RWPE1 (cell line): ENCODE measurements at regions not wholly inside any gene's neighbourhood (a gene's known extent, or its start where the extent isn't known, plus 50 kb on each side); places are given as distances from the start of the nearest gene placed in this dataset.

Experiments used
- CTCF ChIA-PET: fragments of 350-600 bp; sonication (Branson Sonifier 250); formaldehyde crosslinking; extraction: SDS; loops from one replicate; lab custom pipeline; 2021; lab: Yijun Ruan, JAX
- POLR2A ChIA-PET: fragments of 400-600 bp; formaldehyde crosslinking; extraction: SDS; loops from one replicate; lab custom pipeline; 2020; ENCODE audit warnings: antibody characterized with exemption; ENCODE audit not compliant: low non-redundant PET; lab: Yijun Ruan, JAX
- DNase-seq: peaks from one replicate; pipeline ENCODE4 v3.0.0; 2012; ENCODE audit warnings: low spot score
- H3K27ac ChIP-seq: fragments of 450-650 bp; 2 replicates; pipeline ENCODE4 v1.5.1; 2017
- TF ChIP-seq, protein P1 (sequence below): fragments of 450-650 bp; conservative IDR thresholded peaks from 2 replicates; pipeline ENCODE4 v1.5.1; 2017; ENCODE audit warnings: low read depth, mild to moderate bottlenecking

DNA sequence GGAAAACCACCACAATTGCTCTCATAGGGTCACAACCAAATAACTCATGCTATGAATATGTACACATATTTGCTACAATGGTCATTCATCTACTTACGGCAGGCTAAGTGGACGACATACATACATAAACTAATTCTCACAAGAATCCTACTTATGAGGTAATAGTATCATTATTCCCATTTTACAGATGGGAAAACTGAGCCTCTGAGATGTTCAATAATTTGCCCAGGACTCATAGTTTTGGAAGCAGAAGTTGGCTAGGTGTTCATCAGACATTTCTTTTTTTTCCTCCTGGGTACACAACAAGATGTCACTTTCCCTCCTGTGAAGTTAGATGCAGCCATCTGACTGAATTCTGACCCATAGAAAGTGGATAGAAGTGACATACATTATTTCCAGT, 89.0 kb upstream of the PKDCC start:
- H3K27ac ChIP-seq, result no peak overlapping the region
- ChIA-PET CTCF (interaction anchor here (0.5 kb wide), 1 partner anchor 57 kb away, joined by 3 read pairs; no protein-coding TSS in a partner anchor), POLR2A (no interaction called here)
- TF ChIP-seq, protein P1, sequence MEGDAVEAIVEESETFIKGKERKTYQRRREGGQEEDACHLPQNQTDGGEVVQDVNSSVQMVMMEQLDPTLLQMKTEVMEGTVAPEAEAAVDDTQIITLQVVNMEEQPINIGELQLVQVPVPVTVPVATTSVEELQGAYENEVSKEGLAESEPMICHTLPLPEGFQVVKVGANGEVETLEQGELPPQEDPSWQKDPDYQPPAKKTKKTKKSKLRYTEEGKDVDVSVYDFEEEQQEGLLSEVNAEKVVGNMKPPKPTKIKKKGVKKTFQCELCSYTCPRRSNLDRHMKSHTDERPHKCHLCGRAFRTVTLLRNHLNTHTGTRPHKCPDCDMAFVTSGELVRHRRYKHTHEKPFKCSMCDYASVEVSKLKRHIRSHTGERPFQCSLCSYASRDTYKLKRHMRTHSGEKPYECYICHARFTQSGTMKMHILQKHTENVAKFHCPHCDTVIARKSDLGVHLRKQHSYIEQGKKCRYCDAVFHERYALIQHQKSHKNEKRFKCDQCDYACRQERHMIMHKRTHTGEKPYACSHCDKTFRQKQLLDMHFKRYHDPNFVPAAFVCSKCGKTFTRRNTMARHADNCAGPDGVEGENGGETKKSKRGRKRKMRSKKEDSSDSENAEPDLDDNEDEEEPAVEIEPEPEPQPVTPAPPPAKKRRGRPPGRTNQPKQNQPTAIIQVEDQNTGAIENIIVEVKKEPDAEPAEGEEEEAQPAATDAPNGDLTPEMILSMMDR, result no peak
- no peak for DNase-seq

DNA sequence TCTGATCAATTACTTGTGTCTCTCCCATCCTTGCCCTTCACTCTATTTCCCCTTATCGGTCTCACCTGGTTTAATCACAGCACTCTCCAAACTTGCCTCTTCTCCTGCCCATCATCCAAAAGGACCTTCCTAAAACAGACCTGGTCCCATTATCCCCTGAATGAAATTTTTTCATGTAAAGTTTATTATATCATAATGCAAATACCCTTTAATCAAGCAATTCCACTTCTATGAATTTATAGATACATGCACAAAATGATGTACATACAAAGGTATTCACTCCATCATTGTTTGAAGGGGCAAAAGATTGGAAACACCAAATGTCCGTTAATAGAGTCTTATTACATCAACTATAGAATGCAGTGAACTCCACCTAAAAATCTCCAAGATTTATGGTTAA, 88.1 kb upstream of the PKDCC start:
- POLR2A ChIA-PET, result no interaction called here
- DNase-seq, result no peak
- H3K27ac ChIP-seq, result no peak overlapping the region
- CTCF ChIA-PET, result interaction anchor here (0.7 kb wide), 1 partner anchor 135 kb away, joined by 5 read pairs; no protein-coding TSS in a partner anchor
- TF ChIP-seq, protein P1, result no peak

DNA sequence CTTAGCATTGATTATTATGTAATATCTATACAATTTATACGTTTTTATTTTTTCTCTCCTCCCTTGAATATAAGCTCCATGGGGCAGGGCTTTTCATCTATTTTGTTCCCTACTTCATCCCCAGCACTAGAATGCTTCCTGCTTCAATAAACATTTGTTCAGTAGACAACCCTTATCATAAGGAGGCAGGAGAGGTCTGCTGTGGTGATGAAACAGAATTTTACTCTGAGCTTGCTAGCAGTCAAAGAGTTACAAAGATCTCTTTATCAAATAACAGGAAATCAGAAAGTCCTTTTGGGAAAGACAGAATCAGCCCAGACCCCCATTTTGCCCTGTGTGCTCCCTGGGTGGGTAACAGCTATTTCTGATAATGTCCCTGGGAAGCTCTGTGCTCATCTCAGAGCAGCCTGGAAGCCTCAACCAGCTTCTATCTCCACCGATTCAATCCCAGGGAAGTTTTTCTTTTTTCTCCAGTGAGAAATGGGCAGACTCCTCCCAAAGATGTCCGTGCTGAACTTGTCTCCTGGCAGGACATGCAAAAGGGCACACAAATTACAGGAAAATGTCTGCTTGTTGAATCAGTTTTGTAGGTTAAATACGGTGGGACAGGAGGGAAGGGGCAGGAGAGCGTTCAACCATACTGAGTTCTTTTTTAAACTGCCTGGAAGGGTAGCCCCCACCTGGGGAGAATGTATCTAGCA, 84.7 kb upstream of the PKDCC start:
- DNase-seq, result no peak
- TF ChIP-seq, protein P1, result no peak
- H3K27ac ChIP-seq, result no peak overlapping the region
- ChIA-PET CTCF (interaction anchor here (0.7 kb wide), 1 partner anchor 132 kb away, joined by 4 read pairs; no protein-coding TSS in a partner anchor), POLR2A (no interaction called here)

DNA sequence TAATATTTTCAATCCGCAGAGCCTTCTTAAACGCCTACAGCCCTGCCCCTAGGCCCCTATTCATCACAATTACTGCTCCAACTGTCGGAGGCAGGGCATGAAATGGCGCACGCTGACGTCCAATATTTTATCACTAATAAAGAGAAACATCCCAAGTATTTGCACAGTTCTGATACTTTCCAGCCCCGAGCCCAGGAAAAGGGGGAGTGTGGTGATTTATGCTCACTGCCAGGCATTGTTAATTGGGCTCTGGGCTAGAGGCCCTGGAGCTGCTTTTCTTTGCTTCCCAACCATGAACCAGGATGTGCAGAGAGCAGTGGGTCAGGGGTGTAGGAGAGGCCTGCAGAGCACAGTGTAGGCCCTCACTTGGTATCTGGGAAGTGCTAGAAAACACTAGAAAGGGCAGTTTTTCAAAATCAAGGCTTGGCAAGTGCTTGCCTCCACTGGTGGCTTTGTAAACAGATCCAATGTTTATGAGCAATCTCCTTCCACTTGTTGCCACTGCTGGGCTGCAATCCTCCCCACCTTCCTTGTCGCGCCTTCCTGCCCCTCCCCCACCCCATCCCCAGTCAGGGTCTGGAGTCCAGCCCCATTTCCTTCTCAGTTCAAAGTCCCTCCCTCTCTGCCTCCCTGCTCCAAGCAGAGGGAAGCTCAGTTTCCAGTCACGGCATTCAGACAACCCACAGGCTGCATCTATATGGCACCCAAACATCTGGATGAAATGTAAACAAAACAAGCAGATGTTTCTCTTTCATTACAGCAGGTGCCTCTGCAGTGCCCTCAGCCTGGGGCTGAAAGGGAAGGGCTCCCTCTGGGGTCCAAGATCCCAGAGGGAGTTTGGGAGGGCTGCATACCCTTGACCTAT, 83.9 kb upstream of the PKDCC start:
- CTCF ChIA-PET, result interaction anchor here (0.7 kb wide), 1 partner anchor 131 kb away, joined by 4 read pairs; no protein-coding TSS in a partner anchor
- POLR2A ChIA-PET, result no interaction called here
- TF ChIP-seq, protein P1, result no peak
- DNase-seq, result no peak
- H3K27ac ChIP-seq, result no peak overlapping the region

DNA sequence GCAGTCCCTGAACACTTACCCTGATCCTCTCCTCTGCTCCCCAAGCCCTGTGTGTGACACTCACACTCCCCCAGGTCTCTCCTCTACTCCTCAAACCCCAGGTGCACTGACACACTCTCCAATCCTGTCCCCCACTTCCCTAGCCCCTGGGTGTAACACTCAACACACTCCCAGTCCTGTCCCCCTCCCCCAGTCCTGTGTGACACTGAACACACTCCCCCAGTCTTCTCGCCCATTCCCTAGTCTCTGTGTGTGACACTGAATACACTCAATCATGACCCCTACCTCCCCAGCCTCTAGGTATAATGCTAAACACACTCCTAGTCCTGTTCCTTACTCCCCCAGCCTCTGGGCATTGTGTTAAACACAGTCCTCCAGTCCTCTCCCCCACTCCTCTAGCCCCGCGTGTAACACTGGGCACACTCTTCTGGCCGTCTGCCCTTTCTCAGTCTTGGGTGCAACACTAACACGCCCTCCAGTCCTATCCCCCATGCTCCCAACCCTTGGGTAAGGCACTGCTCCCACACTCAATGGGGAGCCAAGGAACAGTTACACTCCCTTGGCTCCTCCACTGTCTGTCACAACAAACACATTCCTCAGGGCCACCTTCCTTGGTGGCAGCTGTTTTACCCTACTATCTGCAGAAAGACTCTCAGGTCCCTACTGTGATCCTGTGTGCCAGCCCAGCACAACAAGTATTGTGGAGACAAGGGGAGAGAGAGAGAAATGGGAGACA, 82.5 kb upstream of the PKDCC start:
- DNase-seq, result no peak
- POLR2A ChIA-PET, result no interaction called here
- TF ChIP-seq, protein P1, result no peak
- no peak overlapping the region for H3K27ac ChIP-seq
- CTCF ChIA-PET, result no interaction called here

DNA sequence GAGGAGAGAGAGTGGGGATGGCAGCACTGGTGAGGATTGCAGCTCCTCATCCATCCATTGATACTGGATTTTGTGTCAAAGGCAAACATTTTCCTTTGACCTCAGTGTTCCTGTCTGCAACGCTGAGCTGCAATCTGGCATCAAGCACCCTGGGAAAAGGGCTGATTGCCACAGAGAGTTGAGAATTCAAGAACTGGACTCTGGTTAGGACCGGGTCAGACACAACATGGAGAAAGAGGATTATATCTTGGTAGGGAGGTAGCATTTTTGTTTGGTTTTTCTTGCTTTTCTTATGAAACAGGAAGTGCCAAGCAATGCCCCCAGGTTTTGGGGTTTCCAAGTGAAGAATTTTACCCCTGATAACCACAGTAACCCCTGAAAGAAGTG, 81.9 kb upstream of the PKDCC start:
- DNase-seq, result no peak
- POLR2A ChIA-PET, result no interaction called here
- CTCF ChIA-PET, result interaction anchor here (0.5 to 1.1 kb wide), 3 partner anchors 8 to 360 kb away, joined by 3 to 6 read pairs (median 3); no protein-coding TSS in a partner anchor
- TF ChIP-seq, protein P1, result no peak
- H3K27ac ChIP-seq, result no peak overlapping the region
